GM12878 (cell line): ENCODE measurements at regions not wholly inside any gene's neighbourhood (a gene's known extent, or its start where the extent isn't known, plus 50 kb on each side); places are given as distances from the start of the nearest gene placed in this dataset.

Experiments
- ATAC-seq: fragments of 200-7000 bp; cut with Tn5 transposase; 3 replicates; pipeline ENCODE4 v1.9.1; 2020; ENCODE audit warnings: mild to moderate bottlenecking, moderate library complexity
- BruUV-seq: library from RNA; stranded (reverse); fragments of 400-500 nt; replicated peaks from 2 replicates; lab custom pipeline; 2021; lab: Mats Ljungman, UMichigan
- CTCF ChIA-PET: fragments of 300-600 bp; sonication (Branson Sonifier 250); formaldehyde crosslinking; extraction: SDS; loops from one replicate; lab custom pipeline; 2021; ENCODE audit warnings: inconsistent platforms; lab: Yijun Ruan, JAX
- POLR2A ChIA-PET: fragments of 350-600 bp; formaldehyde crosslinking; extraction: SDS; loops from one replicate; lab custom pipeline; 2021; ENCODE audit warnings: inconsistent platforms; lab: Charles Lee
- RAD21 ChIA-PET: fragments of 300-600 bp; sonication (Branson Sonifier 250); formaldehyde crosslinking; loops from one replicate; lab custom pipeline; 2023; ENCODE audit warnings: antibody characterized with exemption; ENCODE audit not compliant: unreplicated experiment; lab: Charles Lee
- SMC1A ChIA-PET: fragments of 300-600 bp; sonication (Branson Sonifier 250); formaldehyde crosslinking; loops from one replicate; lab custom pipeline; 2023; ENCODE audit not compliant: unreplicated experiment, uncharacterized antibody; lab: Charles Lee
- DNase-seq: peaks from one replicate; pipeline ENCODE4 v3.0.0-alpha.2; 2011; ENCODE audit warnings: low read depth, low spot score
- FAIRE-seq: peaks from 3 replicates; lab custom pipeline; 2011; peaks lifted over from hg19 to GRCh38; lab: Jason Lieb, UNC
- H2AFZ ChIP-seq: 2 replicates; pipeline ENCODE4 v1.6.0; 2011; ENCODE audit warnings: low read depth, low read length, control low read depth; ENCODE audit not compliant: control insufficient read depth
- H3K27ac ChIP-seq: 2 replicates; pipeline ENCODE4 v1.5.1; 2011; ENCODE audit warnings: control low read depth; ENCODE audit not compliant: control insufficient read depth, insufficient read depth
- H3K27me3 ChIP-seq, 2 experiments: replicated peaks in 1 of 2; 2 replicates each; pipeline versions ENCODE4 v1.6.0 to v1.6.1; 2011; ENCODE audit warnings: low read length in 1 of 2; ENCODE audit not compliant: control insufficient read depth in 2 of 2, insufficient read depth in 2 of 2
- H3K36me3 ChIP-seq, 2 experiments: 2 replicates each; pipeline ENCODE4 v1.5.1; 2011; ENCODE audit warnings: low read length in 1 of 2; ENCODE audit not compliant: control insufficient read depth in 2 of 2, insufficient read depth in 2 of 2
- H3K4me1 ChIP-seq: 2 replicates; pipeline ENCODE4 v1.6.1; 2011; ENCODE audit warnings: mild to moderate bottlenecking, low read length, moderate library complexity, mixed read lengths; ENCODE audit not compliant: control insufficient read depth, insufficient read depth
- H3K4me2 ChIP-seq: 2 replicates; pipeline ENCODE4 v1.6.0; 2011; ENCODE audit warnings: control low read depth; ENCODE audit not compliant: control insufficient read depth, insufficient read depth
- H3K4me3 ChIP-seq: fragments of 200-600 bp; sonication (generic); 2 replicates; pipeline ENCODE4 v1.5.1; 2016
- H3K79me2 ChIP-seq: 2 replicates; pipeline ENCODE4 v1.6.0; 2011; ENCODE audit warnings: low read length; ENCODE audit not compliant: control insufficient read depth, insufficient read depth
- H3K9ac ChIP-seq: 2 replicates; pipeline ENCODE4 v1.8.0; 2011; ENCODE audit warnings: low read length, control low read depth, mixed read lengths; ENCODE audit not compliant: control insufficient read depth, insufficient read depth
- H3K9me3 ChIP-seq: replicated peaks from 3 replicates; pipeline ENCODE4 v1.5.1; 2011; ENCODE audit warnings: mild to moderate bottlenecking, low read length; ENCODE audit not compliant: control insufficient read depth, insufficient read depth
- H4K20me1 ChIP-seq: 2 replicates; pipeline ENCODE4 v1.6.0; 2011; ENCODE audit not compliant: control insufficient read depth, insufficient read depth
- CBFB ChIP-seq: IDR thresholded peaks from 2 replicates; pipeline ENCODE4 v1.6.1; 2016; ENCODE audit warnings: antibody characterized with exemption, low read depth
- CREM ChIP-seq: IDR thresholded peaks from 2 replicates; pipeline ENCODE4 v1.6.1; 2014; ENCODE audit warnings: antibody characterized with exemption, low read depth
- CUX1 ChIP-seq: IDR thresholded peaks from 2 replicates; pipeline ENCODE4 v1.6.1; 2012; ENCODE audit warnings: improper control_type of control experiment, low read depth, low read length; ENCODE audit not compliant: insufficient replicate concordance
- FOXK2 ChIP-seq: fragments of 450-650 bp; IDR thresholded peaks from 2 replicates; pipeline ENCODE4 v1.6.1; 2017; ENCODE audit warnings: mild to moderate bottlenecking, moderate library complexity
- HDAC6 ChIP-seq: fragments of 200-600 bp; sonication (generic); IDR thresholded peaks from one replicate; pipeline ENCODE4 v1.8.0; 2017; ENCODE audit warnings: antibody characterized with exemption; ENCODE audit not compliant: unreplicated experiment
- IRF3 ChIP-seq: fragments of 450-650 bp; IDR thresholded peaks from 2 replicates; pipeline ENCODE4 v1.6.1; 2014; ENCODE audit warnings: mild to moderate bottlenecking
- KAT2A ChIP-seq: conservative IDR thresholded peaks from 2 replicates; pipeline ENCODE4 v1.6.1; 2011; ENCODE audit warnings: low read depth, low read length; ENCODE audit not compliant: control insufficient read depth
- KLF5 ChIP-seq: fragments of 450-650 bp; IDR thresholded peaks from 2 replicates; pipeline ENCODE4 v1.6.1; 2014; ENCODE audit warnings: mild to moderate bottlenecking; ENCODE audit not compliant: partially characterized antibody
- PML ChIP-seq: IDR thresholded peaks from 2 replicates; pipeline ENCODE4 v1.6.1; 2012; ENCODE audit warnings: low read length, inconsistent platforms
- RFX5 ChIP-seq: IDR thresholded peaks from 2 replicates; pipeline ENCODE4 v1.6.1; 2011; ENCODE audit warnings: low read depth, low read length, improper control_type of control experiment
- SMAD1 ChIP-seq: fragments of 450-650 bp; IDR thresholded peaks from 2 replicates; pipeline ENCODE4 v1.6.1; 2018; ENCODE audit warnings: mild to moderate bottlenecking, low read depth; ENCODE audit not compliant: partially characterized antibody
- SMAD5 ChIP-seq: IDR thresholded peaks from 2 replicates; pipeline ENCODE4 v1.6.1; 2016; ENCODE audit warnings: antibody characterized with exemption, low read depth
- SMC3 ChIP-seq: IDR thresholded peaks from 2 replicates; pipeline ENCODE4 v1.6.1; 2011; ENCODE audit warnings: low read length, improper control_type of control experiment, borderline replicate concordance
- USF2 ChIP-seq: IDR thresholded peaks from 2 replicates; pipeline ENCODE4 v1.6.1; 2011; ENCODE audit warnings: low read depth, low read length, improper control_type of control experiment, borderline replicate concordance
- ZNF217 ChIP-seq: fragments of 450-650 bp; IDR thresholded peaks from 2 replicates; pipeline ENCODE4 v1.6.1; 2017; ENCODE audit warnings: antibody characterized with exemption, mild to moderate bottlenecking
- WGBS: methylation state at CpG from one replicate; pipeline ENCODE4 v1.1.6; 2016; ENCODE audit warnings: low lambda C conversion rate; ENCODE audit not compliant: insufficient replicate concordance, insufficient coverage; ENCODE audit errors: missing lambda C conversion rate; 5-methylcytosine and 5-hydroxymethylcytosine counted together
- in situ Hi-C: fragments of 300-500 bp; cut with MboI; formaldehyde crosslinking; loops from 9 replicates; pipeline ENCODE4 v1.14.3; 2018; ENCODE audit warnings: mixed read lengths
- intact Hi-C: fragments of 100-400 bp; cut with micrococcal nuclease; formaldehyde crosslinking; loops from one replicate; pipeline ENCODE4 v1.14.2; 2022; ENCODE audit not compliant: unreplicated experiment

DNA sequence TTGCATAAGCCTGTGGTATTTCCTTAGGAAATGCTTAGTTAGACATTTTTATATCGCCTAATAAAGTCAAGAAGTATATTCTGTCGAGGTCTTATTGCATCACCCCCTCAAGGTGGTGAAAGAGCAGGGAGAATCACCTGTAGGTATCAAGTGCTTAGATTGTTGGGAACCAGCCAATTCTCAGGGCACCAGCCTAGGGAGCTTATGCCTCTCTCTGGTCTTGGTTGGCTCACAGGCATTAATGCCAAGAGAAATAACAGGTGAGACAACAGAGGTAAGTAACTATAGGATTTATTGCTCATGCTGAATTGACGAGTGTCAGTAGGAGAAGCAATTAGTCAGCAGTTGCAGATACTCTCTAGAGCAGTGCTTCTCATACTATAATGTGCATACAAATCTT lies 663.3 kb upstream of the ZNF804A start (continued):
- TF ChIP-seq HDAC6 (no peak), CREM (no peak), RFX5 (no peak)

DNA sequence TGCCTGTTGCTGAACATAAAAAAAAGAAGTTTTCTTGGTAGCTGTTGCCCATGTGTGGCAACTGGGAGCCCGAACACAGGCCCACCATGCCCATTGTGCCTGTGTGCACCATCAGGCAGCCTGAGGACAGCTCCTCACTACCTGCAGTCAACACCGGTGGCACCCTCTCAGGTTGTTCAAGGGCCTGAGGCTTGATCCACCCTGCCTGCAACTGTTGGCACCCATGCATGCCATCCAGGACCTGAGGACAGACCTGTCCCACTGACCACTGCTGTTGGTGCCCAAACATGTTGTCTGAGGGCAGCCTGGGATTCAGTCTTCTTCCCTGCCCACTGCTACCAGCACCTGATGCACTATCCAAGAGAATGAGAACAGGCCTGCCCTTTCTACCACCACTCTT lies 661.1 kb upstream of the ZNF804A start:
- 50% methylated on average over 2 of the region's 2 CpGs for WGBS
- intact Hi-C loops (no loop called here), in situ Hi-C loops (no loop called here)
- ChIA-PET RAD21 (no interaction called here), SMC1A (no interaction called here), POLR2A (no interaction called here), CTCF (no interaction called here)
- Histone ChIP-seq H3K79me2 (no peaks in the 10 kb centered on the region), H3K27ac (no peak overlapping the region), H3K36me3 (no peaks in the 10 kb centered on the region), H3K4me2 (no peak overlapping the region), H3K27me3 (no peaks in the 10 kb centered on the region), H3K9ac (no peak overlapping the region), H4K20me1 (no peaks in the 10 kb centered on the region), H3K9me3 (no peaks in the 10 kb centered on the region), H3K4me3 (no peak overlapping the region), H2AFZ (no peak overlapping the region), H3K4me1 (no peaks in the 10 kb centered on the region)
- ATAC-seq (no peak), FAIRE-seq (no peak), DNase-seq (no peak)
- TF ChIP-seq IRF3 (no peak), SMAD1 (no peak), CBFB (no peak), KLF5 (no peak), CUX1 (no peak), FOXK2 (no peak), ZNF217 (no peak), SMC3 (no peak), PML (no peak), SMAD5 (no peak), USF2 (no peak), KAT2A (no peak)
- BruUV-seq, result no TSS peak
